Renal cortex interstitium (tissue), 11 donors: ENCODE measurements at regions not wholly inside any gene's neighbourhood (a gene's known extent, or its start where the extent isn't known, plus 50 kb on each side); places are given as distances from the start of the nearest gene placed in this dataset.
"Not testable (repeated sequence)": the region's sequence is repeated elsewhere in the genome, so short reads cannot be mapped to it uniquely, and the experiment has no call there.

ENCODE experiments used
- DNase-seq, 11 donors: peaks; one replicate each; pipeline ENCODE4 v3.0.0-alpha.2; 2013; ENCODE audit warnings: low read depth in 9 of 11, low spot score in 4 of 11; ENCODE audit errors: extremely low read depth in 1 of 11

DNA sequence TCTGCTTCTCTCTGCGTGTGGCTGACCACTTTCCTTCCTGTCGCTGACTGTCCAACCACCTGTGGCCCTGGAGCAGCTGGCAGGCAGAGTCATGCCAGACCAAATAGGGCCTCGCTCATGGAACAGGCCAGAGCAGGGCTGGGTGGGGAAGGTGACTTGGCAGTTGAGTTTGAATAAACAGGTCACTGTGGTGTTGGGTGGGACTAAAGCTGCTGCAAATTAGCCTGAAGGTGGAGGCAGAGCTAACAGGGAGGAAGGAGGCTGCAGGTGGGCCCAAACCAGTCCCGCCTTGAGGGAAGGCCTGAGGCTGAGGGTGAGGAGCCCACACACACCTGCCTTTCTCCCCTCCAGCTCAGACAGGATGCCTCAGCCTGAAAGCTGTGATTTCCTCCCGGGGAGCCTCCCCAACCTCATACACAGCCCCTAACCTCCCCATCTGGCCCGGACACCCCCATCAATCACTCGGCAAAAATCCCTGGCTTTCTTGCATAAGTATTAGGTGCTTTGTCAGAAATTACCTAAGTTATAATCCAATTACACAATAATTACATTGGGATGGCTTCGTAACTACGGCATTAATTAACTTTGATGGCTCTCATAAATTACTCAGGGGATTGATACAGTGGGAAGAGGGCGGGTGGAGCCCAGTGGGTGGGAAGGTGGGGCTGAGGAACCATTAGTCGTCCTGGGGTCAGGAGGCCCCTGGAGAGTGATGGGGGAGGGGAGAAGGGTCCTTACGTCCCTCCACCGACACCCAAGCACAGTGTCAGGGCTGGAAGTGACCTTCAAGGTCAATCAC, 97.7 kb upstream of the PCBD1 start:
- DNase-seq = no peak

GRCh38 chr10:70986623-70986950, 98.2 kb upstream of the PCBD1 start:
- DNase-seq = no peak

GRCh38 chr10:70987396-70988130, 99.2 kb upstream of the PCBD1 start:
- no peak for DNase-seq

DNA sequence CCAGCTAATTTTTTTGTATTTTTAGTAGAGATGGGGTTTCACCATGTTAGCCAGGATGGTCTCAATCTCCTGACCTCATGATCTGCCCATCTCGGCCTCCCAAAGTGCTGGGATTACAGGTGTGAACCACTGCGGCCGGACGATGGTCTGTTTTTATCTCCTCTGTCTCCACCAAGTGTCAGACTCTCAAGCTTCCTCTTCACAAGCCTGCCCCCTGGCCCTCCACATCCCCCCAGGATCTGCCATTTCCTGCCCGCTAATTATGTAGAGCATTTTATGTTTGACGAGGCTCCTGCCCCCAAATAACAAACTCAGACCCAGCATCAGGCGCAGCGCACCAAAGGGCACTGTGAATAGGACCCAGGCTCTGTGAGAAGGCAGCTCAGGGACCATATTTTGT, 101.8 kb upstream of the PCBD1 start:
- DNase-seq = not testable (repeated sequence)

- no peak for DNase-seq
These were observed 102.3 kb upstream of the PCBD1 start for GRCh38 chr10:70990681-70991080.

DNA sequence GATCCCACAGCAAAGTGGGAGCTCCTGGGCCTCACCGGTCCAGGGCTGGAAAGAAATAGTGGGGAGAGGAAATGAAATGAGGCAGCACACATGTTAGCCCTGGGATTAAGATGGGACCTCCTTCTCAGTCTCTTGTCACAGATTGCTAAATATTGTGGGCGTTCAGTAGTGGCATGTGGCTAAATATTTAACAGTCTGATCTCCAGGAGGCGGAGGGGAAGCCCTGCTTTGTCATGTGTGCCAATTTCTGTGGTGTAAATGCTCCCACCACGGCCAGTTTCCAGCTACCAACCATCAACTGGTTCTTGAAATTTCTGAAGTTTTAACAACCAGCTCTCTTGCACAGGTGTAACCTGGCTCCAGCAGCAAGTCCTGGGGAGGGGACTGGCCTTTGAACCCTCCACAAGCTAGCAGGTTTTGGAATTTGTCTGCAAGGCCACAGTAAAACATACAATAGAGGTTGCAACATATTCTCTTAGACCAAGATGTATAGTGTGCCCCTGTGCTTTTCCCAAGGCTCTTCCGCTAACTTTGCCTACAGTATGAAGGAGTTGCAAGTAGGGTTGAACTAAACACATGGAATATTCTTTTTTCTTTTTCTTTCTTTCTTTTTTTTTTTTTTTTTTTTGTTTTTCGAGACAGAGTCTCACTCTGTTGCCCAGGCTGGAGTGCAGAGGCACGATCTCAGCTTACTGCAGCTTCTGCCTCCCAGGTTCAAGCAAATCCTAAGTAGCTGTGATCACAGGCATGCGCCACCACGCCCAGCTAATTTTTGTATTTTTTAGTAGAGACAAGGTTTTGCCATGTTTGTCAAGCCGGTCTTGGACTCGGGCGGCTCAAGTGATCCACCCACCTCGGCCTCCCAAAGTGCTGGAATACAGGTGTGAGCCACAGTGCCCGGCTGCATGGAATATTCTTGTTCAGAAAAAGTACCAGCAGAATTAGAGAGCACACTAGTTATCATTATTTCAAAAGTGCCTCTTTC, 103.1 kb upstream of the PCBD1 start:
- no peak for DNase-seq

- no peak for DNase-seq
These were observed 104.1 kb upstream of the PCBD1 start for GRCh38 chr10:70992436-70992835.

GRCh38 chr10:70993051-70993450, 104.7 kb upstream of the PCBD1 start:
- no peak for DNase-seq

DNA sequence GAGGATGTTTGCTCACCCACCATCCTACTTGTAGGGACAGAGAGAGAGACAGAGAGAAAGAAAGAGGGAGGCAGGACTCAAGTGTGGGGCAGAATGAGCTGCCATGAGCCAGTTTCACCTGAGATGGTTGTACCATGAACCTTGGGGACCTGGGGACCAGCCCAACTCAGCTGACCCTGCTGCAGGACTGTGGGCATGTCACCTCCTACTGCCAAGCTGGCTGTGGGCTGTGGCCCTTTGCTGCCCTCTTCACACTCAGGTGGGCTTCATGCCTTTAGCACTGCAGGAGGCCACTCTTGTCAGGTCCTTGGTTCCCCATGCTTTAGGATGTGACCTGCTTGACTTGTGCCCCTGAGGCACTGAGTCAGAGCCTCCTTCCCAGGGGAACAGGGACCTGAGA, 108.2 kb upstream of the PCBD1 start:
- no peak for DNase-seq

- no peak for DNase-seq
These were observed 108.9 kb upstream of the PCBD1 start for GRCh38 chr10:70997236-70997635.

DNA sequence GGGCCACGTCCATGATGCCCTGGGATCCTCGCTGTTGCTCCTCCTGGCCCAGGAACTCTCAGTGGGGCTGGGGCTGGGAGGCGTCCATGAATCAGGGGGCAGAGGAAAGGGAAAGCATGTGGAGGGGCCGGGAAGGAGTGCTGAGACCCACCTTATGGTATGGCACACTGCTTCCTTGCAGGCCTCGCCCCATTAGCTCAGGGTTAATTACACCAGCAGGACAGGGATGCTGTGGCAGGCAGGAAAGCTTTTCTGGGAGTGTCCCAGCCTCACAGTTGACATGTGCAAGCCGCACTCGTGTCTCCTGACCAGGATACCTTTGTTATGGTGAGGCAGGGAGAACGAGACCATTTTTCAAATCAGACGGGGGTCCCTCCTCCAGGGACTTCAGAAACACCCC, 109.7 kb upstream of the PCBD1 start:
- no peak for DNase-seq

GRCh38 chr10:71001470-71001869, 113.1 kb upstream of the PCBD1 start:
- no peak for DNase-seq

DNA sequence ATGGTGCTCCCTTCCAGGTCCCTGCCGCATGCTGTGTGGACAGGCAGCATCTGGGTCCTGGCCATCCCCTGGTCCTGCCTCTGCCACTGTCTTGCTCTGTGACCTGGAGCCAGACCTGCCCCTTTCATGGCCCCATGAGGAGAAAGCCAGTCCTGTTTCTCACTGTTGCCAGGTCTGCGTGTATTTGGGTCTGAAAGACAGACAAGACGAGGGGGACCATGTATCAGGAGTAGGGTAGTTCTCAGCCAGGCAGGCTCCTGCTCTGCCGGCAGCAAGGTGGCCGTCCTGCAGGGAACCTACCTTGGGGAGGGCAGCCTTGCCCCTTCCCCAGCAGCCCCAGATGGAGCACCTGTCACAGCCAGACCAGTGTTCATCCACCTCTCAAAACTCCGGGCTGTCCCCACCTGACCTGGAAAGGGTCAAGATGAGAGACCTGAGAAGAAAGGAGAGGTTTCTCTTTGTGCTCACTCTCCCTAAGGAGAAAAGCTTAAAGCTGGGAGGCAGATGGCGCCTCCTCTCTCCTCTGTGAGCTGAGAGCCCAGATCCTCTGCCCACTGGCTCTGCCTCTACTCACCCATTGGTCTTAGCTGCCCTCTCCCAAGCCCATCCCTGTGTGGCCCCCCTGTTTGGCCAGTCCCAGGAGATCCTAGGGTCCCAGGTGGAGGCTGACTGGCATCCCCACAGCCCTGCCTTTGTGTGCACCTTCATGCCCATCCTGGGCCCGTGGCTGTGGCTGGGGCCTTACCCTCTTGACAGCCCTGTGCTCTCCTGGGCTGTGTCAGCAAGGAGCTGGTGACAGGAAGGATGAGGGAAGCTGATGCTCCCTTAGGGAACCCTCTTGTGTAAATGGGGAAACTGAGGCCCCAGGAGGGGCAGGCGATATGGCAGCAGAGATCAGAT, 116.1 kb upstream of the PCBD1 start:
- DNase-seq = no peak

DNA sequence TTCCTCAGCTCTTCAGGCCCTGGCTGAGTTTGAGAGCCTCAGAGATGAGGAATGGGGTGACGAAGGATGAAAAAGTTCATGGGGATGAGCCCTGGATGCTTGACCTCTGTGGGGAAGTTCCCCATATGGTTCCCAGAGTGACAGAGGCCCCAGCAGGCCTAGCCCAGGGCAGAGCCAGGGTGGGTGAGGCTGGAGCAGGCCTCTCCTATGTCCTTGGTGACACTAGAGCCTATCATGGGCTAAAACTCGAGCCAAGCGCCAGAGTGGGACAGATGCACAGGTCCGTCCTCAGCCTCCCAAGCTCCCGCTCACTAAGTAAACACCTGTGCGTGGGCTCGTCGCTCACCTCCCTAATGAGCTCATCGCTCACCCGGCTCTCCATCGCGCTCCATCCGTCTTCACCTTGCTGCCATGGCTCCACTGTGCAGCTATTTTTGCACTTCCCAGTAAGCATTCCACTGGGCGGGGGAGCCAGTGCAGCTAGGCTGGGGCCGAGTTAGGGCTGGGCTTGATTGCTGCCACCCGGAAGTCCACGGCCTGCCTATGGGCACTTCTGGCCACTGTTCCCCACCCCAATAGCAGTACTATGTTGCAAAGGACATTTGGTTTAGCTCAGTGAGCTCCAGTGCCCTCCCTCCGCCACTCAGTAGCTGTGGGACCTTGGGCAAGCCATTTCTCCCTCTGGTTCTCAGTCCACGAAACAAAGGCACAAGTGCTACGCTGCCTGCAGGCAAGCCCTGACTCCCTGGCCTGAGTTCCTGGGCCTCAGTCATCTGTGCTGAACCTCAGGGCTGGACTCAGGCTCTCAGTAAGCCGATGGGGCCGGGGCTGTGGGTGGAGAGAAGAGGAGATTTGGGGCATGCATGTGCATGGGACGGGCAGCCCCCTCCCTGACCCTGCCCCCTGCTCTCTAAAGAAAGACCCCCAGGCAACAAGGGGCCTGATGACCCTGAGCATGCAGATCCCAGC, 117.3 kb upstream of the PCBD1 start:
- DNase-seq = no peak

DNA sequence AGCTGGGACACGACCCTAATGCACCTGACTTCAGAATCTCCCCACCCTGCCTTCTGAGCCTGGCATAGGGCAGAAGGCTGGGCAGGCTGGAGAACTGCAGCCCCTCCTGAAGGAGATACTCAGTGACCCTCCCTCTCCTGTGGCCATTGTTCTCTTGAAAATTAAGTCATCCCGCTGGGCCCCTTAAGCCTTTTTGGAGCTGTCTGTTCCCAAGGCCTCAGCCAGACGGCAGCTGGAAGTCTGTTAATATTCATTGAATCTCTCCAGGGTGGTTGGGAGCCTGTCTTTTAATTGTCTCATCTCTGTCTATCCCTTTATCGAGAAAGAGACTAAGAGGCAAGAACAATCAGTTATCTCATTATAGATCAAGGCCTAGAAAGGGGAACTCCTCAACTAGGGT, 118.1 kb upstream of the PCBD1 start:
- no peak for DNase-seq

GRCh38 chr10:71007516-71007915, 119.2 kb upstream of the PCBD1 start:
- no peak for DNase-seq

GRCh38 chr10:71008150-71008549, 119.8 kb upstream of the PCBD1 start:
- no peak for DNase-seq

DNA sequence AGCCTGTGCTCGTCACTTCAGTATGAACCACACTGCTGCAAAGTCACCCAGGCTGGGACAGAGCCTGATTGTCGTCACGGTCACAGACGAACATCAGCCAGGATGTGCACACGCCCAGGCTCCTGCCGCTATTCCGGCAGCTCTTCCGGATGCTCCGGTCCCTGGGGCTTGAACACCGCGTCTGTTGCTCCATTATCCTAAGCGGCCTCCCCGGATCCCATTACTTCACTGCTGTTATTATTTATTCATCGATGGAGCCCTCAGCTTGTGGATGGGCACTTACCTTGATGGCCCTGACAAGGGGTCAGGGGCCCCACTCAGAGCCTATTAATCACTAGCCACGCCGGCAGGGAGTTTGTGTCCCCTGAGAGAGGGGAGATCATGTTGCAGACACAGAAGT, 120.8 kb upstream of the PCBD1 start:
- DNase-seq = peak in 3 of 11 donors; percentile 17 to 42 (median 33)
